ENCODE measurements at regions not wholly inside any gene's neighbourhood (a gene's known extent, or its start where the extent isn't known, plus 50 kb on each side); places are given as distances from the start of the nearest gene placed in this dataset.

GRCh38 chrX:33447285-33447684 is 235.9 kb upstream of the DMD start:
- TF ChIP-seq POLR2AphosphoS5 (IDR thresholded peaks at IDR 0.05) (no peak), CTCF (IDR thresholded peaks at IDR 0.05) (no peak), POLR2A (IDR thresholded peaks at IDR 0.05) (no peak)

Measured in stomach (tissue), 4 donors.